ENCODE measurements at regions not wholly inside any gene's neighbourhood (a gene's known extent, or its start where the extent isn't known, plus 50 kb on each side); places are given as distances from the start of the nearest gene placed in this dataset.

- no peak overlapping the region for H3K4me3 Mint-ChIP-seq
- intact Hi-C loops (cut with micrococcal nuclease) = no loop called here
- no peak overlapping the region for H3K27ac Mint-ChIP-seq
- no peak for DNase-seq
- no peaks in the 10 kb centered on the region for H3K36me3 Mint-ChIP-seq (ENCODE audit: low read depth)
- H3K4me1 Mint-ChIP-seq (ENCODE audit: low read depth) = no peaks in the 10 kb centered on the region
- CTCF ChIA-PET = no interaction called here
- no peaks in the 10 kb centered on the region for H3K9me3 Mint-ChIP-seq
- peaks cover 29% of the 10 kb centered on the region for H3K27me3 Mint-ChIP-seq (ENCODE audit: low read depth)
Observed at GRCh38 chr5:174339130-174339529, 293.6 kb downstream of the NSG2 start.

- Mint-ChIP-seq H3K4me1 (ENCODE audit: low read depth) (no peaks in the 10 kb centered on the region), H3K36me3 (ENCODE audit: low read depth) (no peaks in the 10 kb centered on the region), H3K27me3 (ENCODE audit: low read depth) (peaks cover 29% of the 10 kb centered on the region), H3K9me3 (no peaks in the 10 kb centered on the region), H3K27ac (no peak overlapping the region), H3K4me3 (no peak overlapping the region)
- intact Hi-C loops (cut with micrococcal nuclease) = no loop called here
- CTCF ChIA-PET = no interaction called here
- DNase-seq = no peak
Observed at GRCh38 chr5:174340226-174340625, 294.7 kb downstream of the NSG2 start.

DNA sequence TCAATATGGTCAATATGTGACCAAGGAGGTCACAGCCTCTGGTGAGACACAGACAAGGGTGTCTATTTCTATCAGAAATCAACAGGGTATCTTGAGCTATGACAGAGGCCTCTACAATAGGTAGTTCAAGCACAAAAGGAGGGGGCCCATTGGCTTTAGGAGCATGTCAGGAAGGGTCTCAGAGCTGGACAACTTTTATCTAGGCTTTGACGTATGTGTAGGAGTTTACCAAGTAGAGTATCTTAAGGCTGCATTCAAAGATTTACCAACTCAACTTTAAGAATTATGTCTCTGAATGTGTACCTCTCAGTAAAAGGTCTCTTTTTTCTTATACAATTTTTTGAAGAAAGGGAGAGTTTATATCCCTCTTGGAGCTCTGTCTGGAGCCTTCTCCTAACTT is 297.2 kb downstream of the NSG2 start:
- intact Hi-C loops (cut with micrococcal nuclease) = no loop called here
- H3K27me3 Mint-ChIP-seq (ENCODE audit: low read depth) = peaks cover 15% of the 10 kb centered on the region
- no peaks in the 10 kb centered on the region for H3K4me1 Mint-ChIP-seq (ENCODE audit: low read depth)
- no peak for DNase-seq
- H3K9me3 Mint-ChIP-seq = no peaks in the 10 kb centered on the region
- CTCF ChIA-PET = no interaction called here
- H3K4me3 Mint-ChIP-seq = no peak overlapping the region
- H3K36me3 Mint-ChIP-seq (ENCODE audit: low read depth) = no peaks in the 10 kb centered on the region
- H3K27ac Mint-ChIP-seq = no peak overlapping the region

GRCh38 chr5:174343826-174344225 is 298.3 kb downstream of the NSG2 start:
- intact Hi-C loops (cut with micrococcal nuclease) = no loop called here
- CTCF ChIA-PET = no interaction called here
- Mint-ChIP-seq H3K4me3 (no peak overlapping the region), H3K4me1 (ENCODE audit: low read depth) (no peaks in the 10 kb centered on the region), H3K27ac (no peak overlapping the region), H3K36me3 (ENCODE audit: low read depth) (no peaks in the 10 kb centered on the region), H3K27me3 (ENCODE audit: low read depth) (peaks cover 7% of the 10 kb centered on the region), H3K9me3 (no peaks in the 10 kb centered on the region)
- DNase-seq = no peak

DNA sequence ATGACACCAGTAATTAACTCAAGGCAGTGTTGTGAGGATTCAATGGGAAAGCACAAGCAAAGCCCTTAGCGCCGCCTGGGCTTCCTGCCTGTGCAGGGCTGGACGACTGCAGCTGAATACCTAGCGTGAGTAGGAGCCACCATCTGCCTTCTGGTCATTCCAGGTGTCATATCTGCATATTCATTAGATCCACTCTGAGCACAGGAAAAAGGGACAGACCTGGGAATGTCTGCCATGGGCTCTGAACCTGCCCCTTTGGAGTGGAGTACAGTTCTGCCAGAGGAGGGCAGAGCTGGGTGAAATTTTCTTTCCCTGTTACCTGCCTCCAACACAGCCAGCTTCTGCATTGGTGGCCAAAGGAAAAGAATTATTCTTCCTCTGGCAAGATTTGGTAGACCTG is 298.8 kb downstream of the NSG2 start:
- Mint-ChIP-seq H3K4me3 (no peak overlapping the region), H3K27me3 (ENCODE audit: low read depth) (peaks cover 8% of the 10 kb centered on the region), H3K4me1 (ENCODE audit: low read depth) (no peaks in the 10 kb centered on the region), H3K36me3 (ENCODE audit: low read depth) (no peaks in the 10 kb centered on the region), H3K9me3 (no peaks in the 10 kb centered on the region), H3K27ac (no peak overlapping the region)
- no peak for DNase-seq
- CTCF ChIA-PET = no interaction called here
- intact Hi-C loops (cut with micrococcal nuclease) = no loop called here

DNA sequence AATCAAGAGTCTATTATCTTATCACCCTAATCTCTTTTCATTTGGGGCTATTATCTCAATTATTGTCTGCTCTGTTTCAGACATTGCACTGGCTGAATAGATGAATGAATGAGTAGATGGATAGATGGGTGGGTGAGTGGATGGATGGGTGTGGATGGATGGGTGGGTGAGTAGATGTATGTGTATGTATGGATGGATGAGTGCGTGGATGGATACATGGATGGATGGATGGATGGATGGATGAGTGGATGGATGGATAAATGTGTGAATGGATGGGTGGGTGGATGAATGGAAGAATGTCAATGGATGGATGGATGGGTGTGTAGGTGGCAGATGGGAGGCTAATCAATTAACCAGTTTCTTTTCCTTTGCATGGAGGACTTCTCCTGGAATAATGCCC is 301.7 kb downstream of the NSG2 start:
- DNase-seq = no peak
- Mint-ChIP-seq H3K27me3 (ENCODE audit: low read depth) (peaks cover 15% of the 10 kb centered on the region), H3K4me3 (no peak overlapping the region), H3K27ac (no peak overlapping the region), H3K9me3 (no peaks in the 10 kb centered on the region), H3K36me3 (ENCODE audit: low read depth) (no peaks in the 10 kb centered on the region), H3K4me1 (ENCODE audit: low read depth) (no peaks in the 10 kb centered on the region)
- intact Hi-C loops (cut with micrococcal nuclease) = no loop called here
- CTCF ChIA-PET = no interaction called here

GRCh38 chr5:174348311-174348981 is 302.9 kb downstream of the NSG2 start:
- Mint-ChIP-seq H3K36me3 (ENCODE audit: low read depth) (no peaks in the 10 kb centered on the region), H3K27me3 (ENCODE audit: low read depth) (peaks cover 13% of the 10 kb centered on the region), H3K4me3 (no peak overlapping the region), H3K4me1 (ENCODE audit: low read depth) (no peaks in the 10 kb centered on the region), H3K9me3 (no peaks in the 10 kb centered on the region), H3K27ac (no peak overlapping the region)
- CTCF ChIA-PET = no interaction called here
- intact Hi-C loops (cut with micrococcal nuclease) = no loop called here
- no peak for DNase-seq

- CTCF ChIA-PET = no interaction called here
Observed at GRCh38 chr5:174352681-174353080, 307.2 kb downstream of the NSG2 start.

GRCh38 chr5:174354571-174354970 is 309.1 kb downstream of the NSG2 start:
- H3K4me3 Mint-ChIP-seq = no peak overlapping the region
- no peaks in the 10 kb centered on the region for H3K36me3 Mint-ChIP-seq (ENCODE audit: low read depth)
- no peaks in the 10 kb centered on the region for H3K4me1 Mint-ChIP-seq (ENCODE audit: low read depth)
- peaks cover 9% of the 10 kb centered on the region for H3K27me3 Mint-ChIP-seq (ENCODE audit: low read depth)
- CTCF ChIA-PET = no interaction called here
- no peak overlapping the region for H3K27ac Mint-ChIP-seq
- no peak for DNase-seq
- intact Hi-C loops (cut with micrococcal nuclease) = no loop called here
- H3K9me3 Mint-ChIP-seq = peaks cover under 1% of the 10 kb centered on the region

More at GRCh38 chr5:174352681-174353080, 307.2 kb downstream of the NSG2 start:
- intact Hi-C loops (cut with micrococcal nuclease) = no loop called here
- Mint-ChIP-seq H3K4me3 (no peak overlapping the region), H3K36me3 (ENCODE audit: low read depth) (no peaks in the 10 kb centered on the region), H3K4me1 (ENCODE audit: low read depth) (no peaks in the 10 kb centered on the region), H3K27me3 (ENCODE audit: low read depth) (peaks cover 15% of the 10 kb centered on the region), H3K9me3 (no peaks in the 10 kb centered on the region), H3K27ac (no peak overlapping the region)
- no peak for DNase-seq

- no peaks in the 10 kb centered on the region for H3K4me1 Mint-ChIP-seq (ENCODE audit: low read depth)
- CTCF ChIA-PET = no interaction called here
- no peak for DNase-seq
- no peak overlapping the region for H3K27ac Mint-ChIP-seq
- no peaks in the 10 kb centered on the region for H3K36me3 Mint-ChIP-seq (ENCODE audit: low read depth)
- no peak overlapping the region for H3K4me3 Mint-ChIP-seq
- H3K27me3 Mint-ChIP-seq (ENCODE audit: low read depth) = peaks cover 8% of the 10 kb centered on the region
- intact Hi-C loops (cut with micrococcal nuclease) = no loop called here
- H3K9me3 Mint-ChIP-seq = peaks cover 2% of the 10 kb centered on the region
Observed at GRCh38 chr5:174355208-174355612, 309.7 kb downstream of the NSG2 start.

DNA sequence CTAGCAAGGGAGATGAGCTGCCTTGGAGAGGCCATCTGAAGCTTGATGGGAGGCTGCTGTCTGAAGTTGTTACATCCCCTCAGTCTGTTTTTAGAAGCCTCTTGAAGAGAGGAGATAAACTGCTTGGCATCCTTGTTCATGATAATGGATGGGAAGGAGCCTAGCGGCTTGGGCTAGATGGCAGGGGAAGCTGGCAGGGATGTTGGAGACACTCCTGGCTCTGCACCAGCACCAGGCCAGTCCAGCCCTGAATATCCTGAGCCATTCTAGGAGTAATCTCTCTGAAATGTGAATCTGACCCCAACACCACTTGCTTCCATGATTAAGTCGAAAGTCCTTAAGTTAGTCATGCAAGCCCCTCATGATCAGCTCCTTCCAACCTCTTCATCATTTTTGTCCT is 310.5 kb downstream of the NSG2 start:
- Mint-ChIP-seq H3K9me3 (peaks cover 2% of the 10 kb centered on the region), H3K4me1 (ENCODE audit: low read depth) (no peaks in the 10 kb centered on the region), H3K36me3 (ENCODE audit: low read depth) (no peaks in the 10 kb centered on the region), H3K4me3 (no peak overlapping the region), H3K27ac (no peak overlapping the region), H3K27me3 (ENCODE audit: low read depth) (peaks cover 5% of the 10 kb centered on the region)
- no peak for DNase-seq
- CTCF ChIA-PET = no interaction called here
- intact Hi-C loops (cut with micrococcal nuclease) = no loop called here

DNA sequence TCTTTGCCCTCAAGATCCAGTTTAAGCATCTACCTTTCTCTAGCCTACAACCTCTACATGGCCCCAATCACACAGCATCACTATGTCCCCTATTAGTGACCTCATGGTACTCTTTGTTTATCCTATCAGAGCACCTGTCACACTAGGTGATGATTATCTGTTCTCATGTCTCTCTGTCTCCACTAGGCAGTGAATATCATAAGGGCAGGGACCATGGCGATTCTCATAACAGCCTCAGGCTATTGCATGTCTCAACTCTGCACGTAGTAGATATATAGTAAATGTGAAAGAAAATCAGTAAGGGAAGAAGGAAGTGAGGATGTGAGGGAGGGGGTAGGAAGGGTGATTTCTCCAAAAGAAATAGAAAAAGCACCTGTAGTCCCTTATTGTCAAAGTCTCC is 311.0 kb downstream of the NSG2 start:
- peaks cover 3% of the 10 kb centered on the region for H3K9me3 Mint-ChIP-seq
- peaks cover 5% of the 10 kb centered on the region for H3K27me3 Mint-ChIP-seq (ENCODE audit: low read depth)
- CTCF ChIA-PET = no interaction called here
- intact Hi-C loops (cut with micrococcal nuclease) = no loop called here
- no peaks in the 10 kb centered on the region for H3K36me3 Mint-ChIP-seq (ENCODE audit: low read depth)
- H3K4me3 Mint-ChIP-seq = no peak overlapping the region
- no peak overlapping the region for H3K27ac Mint-ChIP-seq
- H3K4me1 Mint-ChIP-seq (ENCODE audit: low read depth) = no peaks in the 10 kb centered on the region
- DNase-seq = no peak

- Mint-ChIP-seq H3K4me1 (ENCODE audit: low read depth) (no peaks in the 10 kb centered on the region), H3K9me3 (peaks cover 12% of the 10 kb centered on the region), H3K27ac (no peak overlapping the region), H3K4me3 (no peak overlapping the region), H3K36me3 (ENCODE audit: low read depth) (no peaks in the 10 kb centered on the region), H3K27me3 (ENCODE audit: low read depth) (peaks cover 5% of the 10 kb centered on the region)
- intact Hi-C loops (cut with micrococcal nuclease) = no loop called here
- DNase-seq = no peak
- CTCF ChIA-PET = no interaction called here
Observed at GRCh38 chr5:174358276-174358675, 312.8 kb downstream of the NSG2 start.

GRCh38 chr5:174359071-174359470 is 313.6 kb downstream of the NSG2 start:
- CTCF ChIA-PET = no interaction called here
- H3K27ac Mint-ChIP-seq = no peak overlapping the region
- peaks cover 14% of the 10 kb centered on the region for H3K9me3 Mint-ChIP-seq
- no peaks in the 10 kb centered on the region for H3K4me1 Mint-ChIP-seq (ENCODE audit: low read depth)
- no peak overlapping the region for H3K4me3 Mint-ChIP-seq
- intact Hi-C loops (cut with micrococcal nuclease) = no loop called here
- no peaks in the 10 kb centered on the region for H3K36me3 Mint-ChIP-seq (ENCODE audit: low read depth)
- H3K27me3 Mint-ChIP-seq (ENCODE audit: low read depth) = peaks cover 5% of the 10 kb centered on the region
- no peak for DNase-seq
